22Rv1 (cell line): ENCODE measurements at regions not wholly inside any gene's neighbourhood (a gene's known extent, or its start where the extent isn't known, plus 50 kb on each side); places are given as distances from the start of the nearest gene placed in this dataset.

Experiments
- ZFX ChIP-seq: fragments of 450-650 bp; IDR thresholded peaks from 2 replicates; pipeline ENCODE4 v1.6.1; 2017; ENCODE audit warnings: antibody characterized with exemption, borderline replicate concordance
- TF ChIP-seq, protein P1 (sequence below): fragments of 450-650 bp; IDR thresholded peaks from 2 replicates; pipeline ENCODE4 v1.5.1; 2017; ENCODE audit warnings: mild to moderate bottlenecking

DNA sequence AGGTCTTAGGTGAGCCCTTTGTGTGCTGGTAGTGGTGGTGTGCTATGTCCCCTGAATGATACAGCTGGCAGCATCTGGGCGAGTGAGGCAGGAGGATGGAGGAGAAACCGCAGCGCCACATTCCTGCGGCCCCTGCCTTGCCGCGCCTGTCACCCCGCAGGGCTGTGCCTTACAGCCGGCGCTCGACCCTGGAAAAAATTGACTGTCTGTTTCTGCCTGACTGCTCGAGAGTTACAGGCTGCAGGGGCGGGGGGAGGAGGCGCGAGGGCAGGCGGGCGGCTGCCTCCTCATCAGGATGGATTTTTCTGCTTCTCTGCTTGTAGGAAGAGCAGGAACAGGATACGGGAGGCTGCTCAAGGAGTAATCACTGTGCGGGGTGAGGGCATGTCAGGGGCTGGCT lies 443.4 kb downstream of the MIAT start:
- TF ChIP-seq, protein P1, sequence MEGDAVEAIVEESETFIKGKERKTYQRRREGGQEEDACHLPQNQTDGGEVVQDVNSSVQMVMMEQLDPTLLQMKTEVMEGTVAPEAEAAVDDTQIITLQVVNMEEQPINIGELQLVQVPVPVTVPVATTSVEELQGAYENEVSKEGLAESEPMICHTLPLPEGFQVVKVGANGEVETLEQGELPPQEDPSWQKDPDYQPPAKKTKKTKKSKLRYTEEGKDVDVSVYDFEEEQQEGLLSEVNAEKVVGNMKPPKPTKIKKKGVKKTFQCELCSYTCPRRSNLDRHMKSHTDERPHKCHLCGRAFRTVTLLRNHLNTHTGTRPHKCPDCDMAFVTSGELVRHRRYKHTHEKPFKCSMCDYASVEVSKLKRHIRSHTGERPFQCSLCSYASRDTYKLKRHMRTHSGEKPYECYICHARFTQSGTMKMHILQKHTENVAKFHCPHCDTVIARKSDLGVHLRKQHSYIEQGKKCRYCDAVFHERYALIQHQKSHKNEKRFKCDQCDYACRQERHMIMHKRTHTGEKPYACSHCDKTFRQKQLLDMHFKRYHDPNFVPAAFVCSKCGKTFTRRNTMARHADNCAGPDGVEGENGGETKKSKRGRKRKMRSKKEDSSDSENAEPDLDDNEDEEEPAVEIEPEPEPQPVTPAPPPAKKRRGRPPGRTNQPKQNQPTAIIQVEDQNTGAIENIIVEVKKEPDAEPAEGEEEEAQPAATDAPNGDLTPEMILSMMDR, result no peak
- TF ChIP-seq ZFX, result no peak
